GM12878 (cell line): ENCODE measurements at regions not wholly inside any gene's neighbourhood (a gene's known extent, or its start where the extent isn't known, plus 50 kb on each side); places are given as distances from the start of the nearest gene placed in this dataset.
"Not testable (repeated sequence)": the region's sequence is repeated elsewhere in the genome, so short reads cannot be mapped to it uniquely, and the experiment has no call there.

Experiments
- ATAC-seq: fragments of 200-7000 bp; cut with Tn5 transposase; 3 replicates; pipeline ENCODE4 v1.9.1; 2020; ENCODE audit warnings: mild to moderate bottlenecking, moderate library complexity
- BruUV-seq: library from RNA; stranded (reverse); fragments of 400-500 nt; replicated peaks from 2 replicates; lab custom pipeline; 2021; lab: Mats Ljungman, UMichigan
- CTCF ChIA-PET: fragments of 300-600 bp; sonication (Branson Sonifier 250); formaldehyde crosslinking; extraction: SDS; loops from one replicate; lab custom pipeline; 2021; ENCODE audit warnings: inconsistent platforms; lab: Yijun Ruan, JAX
- POLR2A ChIA-PET: fragments of 350-600 bp; formaldehyde crosslinking; extraction: SDS; loops from one replicate; lab custom pipeline; 2021; ENCODE audit warnings: inconsistent platforms; lab: Charles Lee
- RAD21 ChIA-PET: fragments of 300-600 bp; sonication (Branson Sonifier 250); formaldehyde crosslinking; loops from one replicate; lab custom pipeline; 2023; ENCODE audit warnings: antibody characterized with exemption; ENCODE audit not compliant: unreplicated experiment; lab: Charles Lee
- SMC1A ChIA-PET: fragments of 300-600 bp; sonication (Branson Sonifier 250); formaldehyde crosslinking; loops from one replicate; lab custom pipeline; 2023; ENCODE audit not compliant: unreplicated experiment, uncharacterized antibody; lab: Charles Lee
- DNase-seq: peaks from one replicate; pipeline ENCODE4 v3.0.0-alpha.2; 2011; ENCODE audit warnings: low read depth, low spot score
- FAIRE-seq: peaks from 3 replicates; lab custom pipeline; 2011; peaks lifted over from hg19 to GRCh38; lab: Jason Lieb, UNC
- H2AFZ ChIP-seq: 2 replicates; pipeline ENCODE4 v1.6.0; 2011; ENCODE audit warnings: low read depth, low read length, control low read depth; ENCODE audit not compliant: control insufficient read depth
- H3K27ac ChIP-seq: 2 replicates; pipeline ENCODE4 v1.5.1; 2011; ENCODE audit warnings: control low read depth; ENCODE audit not compliant: control insufficient read depth, insufficient read depth
- H3K27me3 ChIP-seq, 2 experiments: replicated peaks in 1 of 2; 2 replicates each; pipeline versions ENCODE4 v1.6.0 to v1.6.1; 2011; ENCODE audit warnings: low read length in 1 of 2; ENCODE audit not compliant: control insufficient read depth in 2 of 2, insufficient read depth in 2 of 2
- H3K36me3 ChIP-seq, 2 experiments: 2 replicates each; pipeline ENCODE4 v1.5.1; 2011; ENCODE audit warnings: low read length in 1 of 2; ENCODE audit not compliant: control insufficient read depth in 2 of 2, insufficient read depth in 2 of 2
- H3K4me1 ChIP-seq: 2 replicates; pipeline ENCODE4 v1.6.1; 2011; ENCODE audit warnings: mild to moderate bottlenecking, low read length, moderate library complexity, mixed read lengths; ENCODE audit not compliant: control insufficient read depth, insufficient read depth
- H3K4me2 ChIP-seq: 2 replicates; pipeline ENCODE4 v1.6.0; 2011; ENCODE audit warnings: control low read depth; ENCODE audit not compliant: control insufficient read depth, insufficient read depth
- H3K4me3 ChIP-seq: fragments of 200-600 bp; sonication (generic); 2 replicates; pipeline ENCODE4 v1.5.1; 2016
- H3K79me2 ChIP-seq: 2 replicates; pipeline ENCODE4 v1.6.0; 2011; ENCODE audit warnings: low read length; ENCODE audit not compliant: control insufficient read depth, insufficient read depth
- H3K9ac ChIP-seq: 2 replicates; pipeline ENCODE4 v1.8.0; 2011; ENCODE audit warnings: low read length, control low read depth, mixed read lengths; ENCODE audit not compliant: control insufficient read depth, insufficient read depth
- H3K9me3 ChIP-seq: replicated peaks from 3 replicates; pipeline ENCODE4 v1.5.1; 2011; ENCODE audit warnings: mild to moderate bottlenecking, low read length; ENCODE audit not compliant: control insufficient read depth, insufficient read depth
- H4K20me1 ChIP-seq: 2 replicates; pipeline ENCODE4 v1.6.0; 2011; ENCODE audit not compliant: control insufficient read depth, insufficient read depth
- CBX5 ChIP-seq: sonication (generic); IDR thresholded peaks from 2 replicates; pipeline ENCODE4 v1.6.1; 2016; ENCODE audit warnings: low read depth, moderate library complexity, mild to moderate bottlenecking, inconsistent platforms
- CHD2 ChIP-seq: IDR thresholded peaks from 2 replicates; pipeline ENCODE4 v1.6.1; 2011; ENCODE audit warnings: low read depth, low read length, improper control_type of control experiment, borderline replicate concordance
- JUNB ChIP-seq: IDR thresholded peaks from 2 replicates; pipeline ENCODE4 v1.6.1; 2016; ENCODE audit warnings: antibody characterized with exemption, mild to moderate bottlenecking
- MEF2A ChIP-seq: IDR thresholded peaks from 2 replicates; pipeline ENCODE4 v1.6.1; 2011; ENCODE audit warnings: low read depth, mild to moderate bottlenecking, low read length, moderate library complexity; ENCODE audit not compliant: insufficient read depth
- NR2C1 ChIP-seq: fragments of 450-650 bp; IDR thresholded peaks from 2 replicates; pipeline ENCODE4 v1.6.1; 2017; ENCODE audit warnings: antibody characterized with exemption, mild to moderate bottlenecking, moderate library complexity
- PAX5 ChIP-seq: IDR thresholded peaks from 2 replicates; pipeline ENCODE4 v1.6.1; 2011; ENCODE audit warnings: low read depth, low read length, borderline replicate concordance
- POLR2A ChIP-seq: IDR thresholded peaks from 2 replicates; pipeline ENCODE4 v1.6.1; 2011; ENCODE audit warnings: low read depth, mild to moderate bottlenecking, low read length
- SMAD5 ChIP-seq: IDR thresholded peaks from 2 replicates; pipeline ENCODE4 v1.6.1; 2016; ENCODE audit warnings: antibody characterized with exemption, low read depth
- TAF1 ChIP-seq: IDR thresholded peaks from 2 replicates; pipeline ENCODE4 v1.6.1; 2011; ENCODE audit warnings: mild to moderate bottlenecking, low read depth, low read length, borderline replicate concordance
- YY1 ChIP-seq: IDR thresholded peaks from 2 replicates; pipeline ENCODE4 v1.6.1; 2011; ENCODE audit warnings: low read depth, mild to moderate bottlenecking, low read length
- ZNF217 ChIP-seq: fragments of 450-650 bp; IDR thresholded peaks from 2 replicates; pipeline ENCODE4 v1.6.1; 2017; ENCODE audit warnings: antibody characterized with exemption, mild to moderate bottlenecking
- WGBS: methylation state at CpG from one replicate; pipeline ENCODE4 v1.1.6; 2016; ENCODE audit warnings: low lambda C conversion rate; ENCODE audit not compliant: insufficient replicate concordance, insufficient coverage; ENCODE audit errors: missing lambda C conversion rate; 5-methylcytosine and 5-hydroxymethylcytosine counted together
- in situ Hi-C: fragments of 300-500 bp; cut with MboI; formaldehyde crosslinking; loops from 9 replicates; pipeline ENCODE4 v1.14.3; 2018; ENCODE audit warnings: mixed read lengths
- intact Hi-C: fragments of 100-400 bp; cut with micrococcal nuclease; formaldehyde crosslinking; loops from one replicate; pipeline ENCODE4 v1.14.2; 2022; ENCODE audit not compliant: unreplicated experiment
- TF ChIP-seq, protein P1 (sequence below), 3 experiments: IDR thresholded peaks in 2 of 3; conservative IDR thresholded peaks in 1 of 3; 2 replicates each; pipeline ENCODE4 v1.5.1; 2011; ENCODE audit warnings: low read depth in 3 of 3, low read length in 3 of 3, mild to moderate bottlenecking in 3 of 3, control low read depth in 2 of 3, moderate library complexity in 2 of 3, inconsistent platforms in 1 of 3, mixed read lengths in 1 of 3; ENCODE audit not compliant: control insufficient read depth in 2 of 3, insufficient read depth in 1 of 3; ENCODE audit errors: extremely low read depth in 1 of 3
- TF ChIP-seq, protein P2 (sequence below): fragments of 450-650 bp; IDR thresholded peaks from 2 replicates; pipeline ENCODE4 v1.6.1; 2017; ENCODE audit warnings: mild to moderate bottlenecking

- ChIA-PET POLR2A (no interaction called here), RAD21 (no interaction called here), CTCF (no interaction called here), SMC1A (interaction anchor here (1.0 kb wide), 1 partner anchor 9 kb away, joined by 4 read pairs; no protein-coding TSS in a partner anchor)
- H3K4me2 ChIP-seq, result no peak overlapping the region
- intact Hi-C loops, result no loop called here
- no peaks in the 10 kb centered on the region for H4K20me1 ChIP-seq
- in situ Hi-C loops, result no loop called here
- no peak for ATAC-seq
- no peaks in the 10 kb centered on the region for H3K79me2 ChIP-seq
- WGBS, result 27% methylated on average over 11 of the region's 11 CpGs
- H3K9ac ChIP-seq, result no peak overlapping the region
- no peak overlapping the region for H3K27ac ChIP-seq
- BruUV-seq, result no TSS peak
- no peak for DNase-seq
- H3K9me3 ChIP-seq, result no peaks in the 10 kb centered on the region
- FAIRE-seq, result no peak
- H3K4me3 ChIP-seq, result no peak overlapping the region
- no peaks in the 10 kb centered on the region for H3K4me1 ChIP-seq
- H3K36me3 ChIP-seq, result no peaks in the 10 kb centered on the region
- TF ChIP-seq CBX5, result no peak
- TF ChIP-seq SMAD5, result no peak
- no peak for TF ChIP-seq PAX5
- no peak for TF ChIP-seq NR2C1
- no peak for TF ChIP-seq YY1
- TF ChIP-seq, protein P1, sequence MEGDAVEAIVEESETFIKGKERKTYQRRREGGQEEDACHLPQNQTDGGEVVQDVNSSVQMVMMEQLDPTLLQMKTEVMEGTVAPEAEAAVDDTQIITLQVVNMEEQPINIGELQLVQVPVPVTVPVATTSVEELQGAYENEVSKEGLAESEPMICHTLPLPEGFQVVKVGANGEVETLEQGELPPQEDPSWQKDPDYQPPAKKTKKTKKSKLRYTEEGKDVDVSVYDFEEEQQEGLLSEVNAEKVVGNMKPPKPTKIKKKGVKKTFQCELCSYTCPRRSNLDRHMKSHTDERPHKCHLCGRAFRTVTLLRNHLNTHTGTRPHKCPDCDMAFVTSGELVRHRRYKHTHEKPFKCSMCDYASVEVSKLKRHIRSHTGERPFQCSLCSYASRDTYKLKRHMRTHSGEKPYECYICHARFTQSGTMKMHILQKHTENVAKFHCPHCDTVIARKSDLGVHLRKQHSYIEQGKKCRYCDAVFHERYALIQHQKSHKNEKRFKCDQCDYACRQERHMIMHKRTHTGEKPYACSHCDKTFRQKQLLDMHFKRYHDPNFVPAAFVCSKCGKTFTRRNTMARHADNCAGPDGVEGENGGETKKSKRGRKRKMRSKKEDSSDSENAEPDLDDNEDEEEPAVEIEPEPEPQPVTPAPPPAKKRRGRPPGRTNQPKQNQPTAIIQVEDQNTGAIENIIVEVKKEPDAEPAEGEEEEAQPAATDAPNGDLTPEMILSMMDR (IDR thresholded peaks at IDR 0.05 in 2 of 3, conservative IDR thresholded peaks at IDR 0.05 in 1 of 3; ENCODE audit: control insufficient read depth in 2 of 3, extremely low read depth in 1 of 3, insufficient read depth in 1 of 3, low read depth in 3 of 3, low read length in 3 of 3), result no peak
- TF ChIP-seq, protein P2, sequence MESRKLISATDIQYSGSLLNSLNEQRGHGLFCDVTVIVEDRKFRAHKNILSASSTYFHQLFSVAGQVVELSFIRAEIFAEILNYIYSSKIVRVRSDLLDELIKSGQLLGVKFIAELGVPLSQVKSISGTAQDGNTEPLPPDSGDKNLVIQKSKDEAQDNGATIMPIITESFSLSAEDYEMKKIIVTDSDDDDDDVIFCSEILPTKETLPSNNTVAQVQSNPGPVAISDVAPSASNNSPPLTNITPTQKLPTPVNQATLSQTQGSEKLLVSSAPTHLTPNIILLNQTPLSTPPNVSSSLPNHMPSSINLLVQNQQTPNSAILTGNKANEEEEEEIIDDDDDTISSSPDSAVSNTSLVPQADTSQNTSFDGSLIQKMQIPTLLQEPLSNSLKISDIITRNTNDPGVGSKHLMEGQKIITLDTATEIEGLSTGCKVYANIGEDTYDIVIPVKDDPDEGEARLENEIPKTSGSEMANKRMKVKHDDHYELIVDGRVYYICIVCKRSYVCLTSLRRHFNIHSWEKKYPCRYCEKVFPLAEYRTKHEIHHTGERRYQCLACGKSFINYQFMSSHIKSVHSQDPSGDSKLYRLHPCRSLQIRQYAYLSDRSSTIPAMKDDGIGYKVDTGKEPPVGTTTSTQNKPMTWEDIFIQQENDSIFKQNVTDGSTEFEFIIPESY, result no peak
- no peak for TF ChIP-seq MEF2A
- no peak for TF ChIP-seq CHD2
- TF ChIP-seq ZNF217, result no peak
- no peak for TF ChIP-seq JUNB
- TF ChIP-seq TAF1, result no peak
- TF ChIP-seq POLR2A, result no peak
- peaks cover 0 to 2% of the 10 kb centered on the region in 2 experiments; a peak in 1 of 4 replicates for H3K27me3 ChIP-seq
- no peak overlapping the region for H2AFZ ChIP-seq
Measured at GRCh38 chr10:78443900-78444571, 410.4 kb downstream of the RPS24 start.

GRCh38 chr10:78444741-78445140 lies 411.1 kb downstream of the RPS24 start:
- H3K9ac ChIP-seq, H3K27me3 ChIP-seq, RAD21 ChIA-PET, in situ Hi-C loops, CTCF ChIA-PET, H2AFZ ChIP-seq, ATAC-seq, intact Hi-C loops, POLR2A ChIA-PET, H3K4me2 ChIP-seq, H3K4me1 ChIP-seq, H4K20me1 ChIP-seq, BruUV-seq, H3K36me3 ChIP-seq, FAIRE-seq, SMC1A ChIA-PET, H3K4me3 ChIP-seq, H3K27ac ChIP-seq, H3K79me2 ChIP-seq, DNase-seq, H3K9me3 ChIP-seq: not testable (repeated sequence)
- 44% methylated on average over 4 of the region's 4 CpGs for WGBS
